GM19397 (cell line): ENCODE measurements at regions not wholly inside any gene's neighbourhood (a gene's known extent, or its start where the extent isn't known, plus 50 kb on each side); places are given as distances from the start of the nearest gene placed in this dataset.
"Not testable (repeated sequence)": the region's sequence is repeated elsewhere in the genome, so short reads cannot be mapped to it uniquely, and the experiment has no call there.

ENCODE experiments used
- ATAC-seq: cut with Tn5 transposase; IDR thresholded peaks from one replicate; pipeline ENCODE4 v1.9.1; 2021; ENCODE audit warnings: mild to moderate bottlenecking, moderate library complexity; ENCODE audit not compliant: unreplicated experiment

GRCh38 chr3:80668600-80669294 lies 900.9 kb upstream of the ROBO1 start:
- no peak for ATAC-seq

GRCh38 chr3:80668100-80668499 lies 900.3 kb upstream of the ROBO1 start:
- ATAC-seq, result no peak

- no peak for ATAC-seq
Measured at GRCh38 chr3:80663426-80663825, 895.6 kb upstream of the ROBO1 start.

- ATAC-seq, result no peak
Measured at GRCh38 chr3:80655216-80655615, 887.4 kb upstream of the ROBO1 start.

- ATAC-seq, result no peak
Measured at GRCh38 chr3:80649170-80649569, 881.4 kb upstream of the ROBO1 start.

GRCh38 chr3:80643421-80643820 lies 875.6 kb upstream of the ROBO1 start:
- ATAC-seq, result no peak

GRCh38 chr3:80618295-80619256 lies 850.8 kb upstream of the ROBO1 start:
- ATAC-seq, result no peak

GRCh38 chr3:80612366-80612765 lies 844.6 kb upstream of the ROBO1 start:
- ATAC-seq, result no peak

GRCh38 chr3:80608072-80608471 lies 840.3 kb upstream of the ROBO1 start:
- ATAC-seq, result not testable (repeated sequence)

- ATAC-seq, result no peak
Measured at GRCh38 chr3:80606073-80606472, 838.3 kb upstream of the ROBO1 start.

GRCh38 chr3:80601479-80601878 lies 833.7 kb upstream of the ROBO1 start:
- ATAC-seq, result no peak

- no peak for ATAC-seq
Measured at GRCh38 chr3:80592792-80593191, 825.0 kb upstream of the ROBO1 start.

- no peak for ATAC-seq
Measured at GRCh38 chr3:80586338-80586737, 818.5 kb upstream of the ROBO1 start.

- ATAC-seq, result no peak
Measured at GRCh38 chr3:80580146-80580545, 812.3 kb upstream of the ROBO1 start.

- ATAC-seq, result no peak
Measured at GRCh38 chr3:80564391-80564790, 796.6 kb upstream of the ROBO1 start.

- ATAC-seq, result no peak
Measured at GRCh38 chr3:80559701-80560100, 791.9 kb upstream of the ROBO1 start.

GRCh38 chr3:80556763-80557162 lies 789.0 kb upstream of the ROBO1 start:
- no peak for ATAC-seq

- no peak for ATAC-seq
Measured at GRCh38 chr3:80554304-80554703, 786.5 kb upstream of the ROBO1 start.

- no peak for ATAC-seq
Measured at GRCh38 chr3:80553211-80553610, 785.4 kb upstream of the ROBO1 start.

- no peak for ATAC-seq
Measured at GRCh38 chr3:80550174-80550573, 782.4 kb upstream of the ROBO1 start.

GRCh38 chr3:80549173-80549572 lies 781.4 kb upstream of the ROBO1 start:
- no peak for ATAC-seq

GRCh38 chr3:80543154-80543553 lies 775.4 kb upstream of the ROBO1 start:
- ATAC-seq, result no peak
